GM12892 (cell line): ENCODE measurements at regions not wholly inside any gene's neighbourhood (a gene's known extent, or its start where the extent isn't known, plus 50 kb on each side); places are given as distances from the start of the nearest gene placed in this dataset.

ENCODE experiments used
- POLR2A ChIP-seq: IDR thresholded peaks from 2 replicates; pipeline ENCODE4 v1.6.1; 2011; ENCODE audit warnings: low read depth, low read length, control low read depth
- POLR2AphosphoS5 ChIP-seq: IDR thresholded peaks from 2 replicates; pipeline ENCODE4 v1.6.1; 2011; ENCODE audit warnings: low read depth, low read length, control low read depth
- TAF1 ChIP-seq: IDR thresholded peaks from 2 replicates; pipeline ENCODE4 v1.6.1; 2011; ENCODE audit warnings: low read depth, mild to moderate bottlenecking, control low read depth, low read length, borderline replicate concordance

- TF ChIP-seq POLR2AphosphoS5 = no peak
- no peak for TF ChIP-seq POLR2A
- TF ChIP-seq TAF1 = no peak
These were observed 972.0 kb upstream of the PCDH20 start for GRCh38 chr13:62387647-62388046.
